ENCODE measurements at regions not wholly inside any gene's neighbourhood (a gene's known extent, or its start where the extent isn't known, plus 50 kb on each side); places are given as distances from the start of the nearest gene placed in this dataset.

- Histone ChIP-seq H3K9me3 (ENCODE audit: insufficient read depth, low read length) (no peaks in the 10 kb centered on the region), H3K27me3 (ENCODE audit: low read length) (no peaks in the 10 kb centered on the region), H3K9me2 (replicated peaks; ENCODE audit: insufficient read depth, low read length) (no peaks in the 10 kb centered on the region), H3K9ac (ENCODE audit: low read length) (no peak overlapping the region), H4K20me1 (ENCODE audit: low read depth, low read length) (no peaks in the 10 kb centered on the region), H3K4me2 (ENCODE audit: low read depth, low read length, poor library complexity, severe bottlenecking) (no peak overlapping the region), H3K79me2 (ENCODE audit: insufficient read depth, low read length) (no peaks in the 10 kb centered on the region), H3K4me3 (ENCODE audit: insufficient read depth, low read length, poor library complexity, severe bottlenecking) (no peak overlapping the region), H3K27ac (ENCODE audit: low read depth, low read length) (no peak overlapping the region), H2AFZ (ENCODE audit: low read depth, low read length, severe bottlenecking) (no peak overlapping the region), H3K36me3 (ENCODE audit: low read length) (no peaks in the 10 kb centered on the region), H3F3A (ENCODE audit: insufficient read depth) (no peaks in the 10 kb centered on the region)
- TF ChIP-seq EZH2phosphoT487 (conservative IDR thresholded peaks at IDR 0.05; ENCODE audit: low read length) (no peak), CTCF (IDR thresholded peaks at IDR 0.05; ENCODE audit: insufficient read depth, low read length, poor library complexity, severe bottlenecking) (no peak)
These were observed 98.0 kb downstream of the ERMARD start for GRCh38 chr6:169849396-169849795.

GRCh38 chr6:169848946-169849345 is 97.5 kb downstream of the ERMARD start:
- H3F3A ChIP-seq (ENCODE audit: insufficient read depth) = no peaks in the 10 kb centered on the region
- H3K9ac ChIP-seq (ENCODE audit: low read length) = no peak overlapping the region
- no peaks in the 10 kb centered on the region for H3K9me2 ChIP-seq (replicated peaks; ENCODE audit: insufficient read depth, low read length)
- no peak for TF ChIP-seq CTCF (IDR thresholded peaks at IDR 0.05; ENCODE audit: insufficient read depth, low read length, poor library complexity, severe bottlenecking)
- no peak for TF ChIP-seq EZH2phosphoT487 (conservative IDR thresholded peaks at IDR 0.05; ENCODE audit: low read length)
- no peak overlapping the region for H3K4me3 ChIP-seq (ENCODE audit: insufficient read depth, low read length, poor library complexity, severe bottlenecking)
- H3K27me3 ChIP-seq (ENCODE audit: low read length) = no peaks in the 10 kb centered on the region
- H4K20me1 ChIP-seq (ENCODE audit: low read depth, low read length) = no peaks in the 10 kb centered on the region
- H2AFZ ChIP-seq (ENCODE audit: low read depth, low read length, severe bottlenecking) = no peak overlapping the region
- no peak overlapping the region for H3K4me2 ChIP-seq (ENCODE audit: low read depth, low read length, poor library complexity, severe bottlenecking)
- H3K27ac ChIP-seq (ENCODE audit: low read depth, low read length) = no peak overlapping the region
- H3K79me2 ChIP-seq (ENCODE audit: insufficient read depth, low read length) = no peaks in the 10 kb centered on the region
- H3K36me3 ChIP-seq (ENCODE audit: low read length) = no peaks in the 10 kb centered on the region
- H3K9me3 ChIP-seq (ENCODE audit: insufficient read depth, low read length) = no peaks in the 10 kb centered on the region

- H3K9me3 ChIP-seq (ENCODE audit: insufficient read depth, low read length) = no peaks in the 10 kb centered on the region
- TF ChIP-seq CTCF (IDR thresholded peaks at IDR 0.05; ENCODE audit: insufficient read depth, low read length, poor library complexity, severe bottlenecking) (no peak), EZH2phosphoT487 (conservative IDR thresholded peaks at IDR 0.05; ENCODE audit: low read length) (no peak)
- H3F3A ChIP-seq (ENCODE audit: insufficient read depth) = no peaks in the 10 kb centered on the region
- H3K9me2 ChIP-seq (replicated peaks; ENCODE audit: insufficient read depth, low read length) = no peaks in the 10 kb centered on the region
- H3K79me2 ChIP-seq (ENCODE audit: insufficient read depth, low read length) = no peaks in the 10 kb centered on the region
- H3K9ac ChIP-seq (ENCODE audit: low read length) = no peak overlapping the region
- H3K36me3 ChIP-seq (ENCODE audit: low read length) = no peaks in the 10 kb centered on the region
- no peaks in the 10 kb centered on the region for H3K27me3 ChIP-seq (ENCODE audit: low read length)
- H4K20me1 ChIP-seq (ENCODE audit: low read depth, low read length) = no peaks in the 10 kb centered on the region
- H3K4me3 ChIP-seq (ENCODE audit: insufficient read depth, low read length, poor library complexity, severe bottlenecking) = no peak overlapping the region
- no peak overlapping the region for H3K27ac ChIP-seq (ENCODE audit: low read depth, low read length)
- no peak overlapping the region for H3K4me2 ChIP-seq (ENCODE audit: low read depth, low read length, poor library complexity, severe bottlenecking)
- no peak overlapping the region for H2AFZ ChIP-seq (ENCODE audit: low read depth, low read length, severe bottlenecking)
These were observed 96.5 kb downstream of the ERMARD start for GRCh38 chr6:169847901-169848311.

Measured in SU-DHL-6 (cell line).